ENCODE measurements at regions not wholly inside any gene's neighbourhood (a gene's known extent, or its start where the extent isn't known, plus 50 kb on each side); places are given as distances from the start of the nearest gene placed in this dataset.

DNA sequence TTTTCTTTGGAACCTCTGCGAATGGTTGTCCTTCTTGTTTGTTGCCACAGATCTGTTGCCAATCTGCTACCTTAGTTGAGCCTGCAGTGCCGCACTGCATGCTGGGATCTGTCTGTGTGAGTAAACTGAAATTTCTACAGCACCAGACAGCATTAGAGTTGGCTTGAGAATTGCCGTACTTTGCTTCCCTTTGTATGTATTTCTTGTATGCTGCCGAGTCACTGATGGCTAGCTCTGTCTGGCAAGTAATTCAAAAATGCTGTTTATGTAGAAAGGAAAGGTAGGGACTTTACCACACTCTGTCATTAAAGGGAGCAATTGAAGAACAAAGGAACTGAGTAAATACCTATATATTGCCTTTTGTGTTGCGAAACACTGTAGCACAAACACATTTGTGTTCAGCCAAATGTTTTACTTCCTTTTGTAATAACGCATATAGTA lies 857.4 kb downstream of the USP25 start:
- H3K4me3 ChIP-seq (ENCODE audit: low read length): peak overlapping the region; percentile 25
- DNase-seq (ENCODE audit: low read depth): peak; percentile 59
- TF ChIP-seq, protein P1, sequence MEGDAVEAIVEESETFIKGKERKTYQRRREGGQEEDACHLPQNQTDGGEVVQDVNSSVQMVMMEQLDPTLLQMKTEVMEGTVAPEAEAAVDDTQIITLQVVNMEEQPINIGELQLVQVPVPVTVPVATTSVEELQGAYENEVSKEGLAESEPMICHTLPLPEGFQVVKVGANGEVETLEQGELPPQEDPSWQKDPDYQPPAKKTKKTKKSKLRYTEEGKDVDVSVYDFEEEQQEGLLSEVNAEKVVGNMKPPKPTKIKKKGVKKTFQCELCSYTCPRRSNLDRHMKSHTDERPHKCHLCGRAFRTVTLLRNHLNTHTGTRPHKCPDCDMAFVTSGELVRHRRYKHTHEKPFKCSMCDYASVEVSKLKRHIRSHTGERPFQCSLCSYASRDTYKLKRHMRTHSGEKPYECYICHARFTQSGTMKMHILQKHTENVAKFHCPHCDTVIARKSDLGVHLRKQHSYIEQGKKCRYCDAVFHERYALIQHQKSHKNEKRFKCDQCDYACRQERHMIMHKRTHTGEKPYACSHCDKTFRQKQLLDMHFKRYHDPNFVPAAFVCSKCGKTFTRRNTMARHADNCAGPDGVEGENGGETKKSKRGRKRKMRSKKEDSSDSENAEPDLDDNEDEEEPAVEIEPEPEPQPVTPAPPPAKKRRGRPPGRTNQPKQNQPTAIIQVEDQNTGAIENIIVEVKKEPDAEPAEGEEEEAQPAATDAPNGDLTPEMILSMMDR (conservative IDR thresholded peaks at IDR 0.05; ENCODE audit: low read length): no peak

DNA sequence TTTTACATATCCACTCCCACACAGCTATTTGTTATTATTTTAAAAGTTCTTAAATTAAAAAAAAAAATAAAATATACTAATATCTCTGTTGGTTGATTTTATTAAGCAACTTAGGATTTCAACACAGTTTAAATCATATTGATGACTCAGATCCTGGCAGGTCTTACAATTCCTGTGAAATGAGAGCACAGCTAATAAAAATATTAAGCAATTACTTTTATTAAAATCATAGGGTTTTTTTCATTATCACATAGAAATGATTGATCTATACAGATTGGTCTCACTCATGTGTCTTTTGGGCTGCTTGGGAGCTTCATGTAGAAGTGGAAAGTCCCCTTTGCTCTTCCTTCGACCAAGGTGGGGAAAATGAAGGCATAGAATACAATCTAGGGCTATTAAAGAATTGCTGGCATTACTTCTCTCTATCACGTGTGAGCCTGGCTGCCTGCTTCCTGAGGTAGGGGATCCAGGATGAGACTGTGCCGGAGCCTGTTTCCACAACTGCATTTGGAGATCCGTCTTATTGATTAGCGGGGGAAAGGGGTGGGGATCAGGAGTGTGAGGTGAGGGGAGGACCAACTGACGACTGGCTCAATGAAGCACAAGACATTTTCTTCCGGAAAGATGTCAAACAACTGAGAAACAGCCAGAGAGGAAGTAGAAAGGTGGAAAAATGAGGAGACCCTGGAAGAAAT lies 858.0 kb downstream of the USP25 start:
- TF ChIP-seq, protein P1 (conservative IDR thresholded peaks at IDR 0.05; ENCODE audit: low read length): no peak
- H3K4me3 ChIP-seq (ENCODE audit: low read length): peak overlapping the region; percentile 59
- DNase-seq (ENCODE audit: low read depth): peak; percentile 77

DNA sequence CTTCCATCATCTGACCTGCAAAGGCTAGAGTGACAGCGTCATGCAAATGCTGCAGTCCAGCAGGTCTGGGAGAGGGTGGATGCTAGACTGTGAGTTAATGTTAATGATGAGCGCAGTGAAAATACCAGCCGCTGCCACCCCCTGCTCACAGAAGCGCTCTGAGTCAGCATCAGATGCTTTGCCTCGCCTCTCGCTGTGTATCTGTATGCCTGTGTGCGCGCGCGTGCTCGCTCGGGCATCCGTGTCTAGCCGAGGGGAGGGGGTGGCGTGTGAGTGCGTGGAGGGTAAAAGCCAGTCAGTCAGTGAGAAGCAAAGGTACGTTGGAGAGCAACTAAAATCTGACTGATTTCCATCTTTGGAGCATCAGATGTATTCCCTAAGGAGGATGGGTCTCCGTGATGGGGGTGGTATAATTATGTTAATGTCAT lies 858.7 kb downstream of the USP25 start:
- TF ChIP-seq, protein P1 (conservative IDR thresholded peaks at IDR 0.05; ENCODE audit: low read length): no peak
- peak overlapping the region; percentile 59 for H3K4me3 ChIP-seq (ENCODE audit: low read length)
- DNase-seq (ENCODE audit: low read depth): peak; percentile 70

DNA sequence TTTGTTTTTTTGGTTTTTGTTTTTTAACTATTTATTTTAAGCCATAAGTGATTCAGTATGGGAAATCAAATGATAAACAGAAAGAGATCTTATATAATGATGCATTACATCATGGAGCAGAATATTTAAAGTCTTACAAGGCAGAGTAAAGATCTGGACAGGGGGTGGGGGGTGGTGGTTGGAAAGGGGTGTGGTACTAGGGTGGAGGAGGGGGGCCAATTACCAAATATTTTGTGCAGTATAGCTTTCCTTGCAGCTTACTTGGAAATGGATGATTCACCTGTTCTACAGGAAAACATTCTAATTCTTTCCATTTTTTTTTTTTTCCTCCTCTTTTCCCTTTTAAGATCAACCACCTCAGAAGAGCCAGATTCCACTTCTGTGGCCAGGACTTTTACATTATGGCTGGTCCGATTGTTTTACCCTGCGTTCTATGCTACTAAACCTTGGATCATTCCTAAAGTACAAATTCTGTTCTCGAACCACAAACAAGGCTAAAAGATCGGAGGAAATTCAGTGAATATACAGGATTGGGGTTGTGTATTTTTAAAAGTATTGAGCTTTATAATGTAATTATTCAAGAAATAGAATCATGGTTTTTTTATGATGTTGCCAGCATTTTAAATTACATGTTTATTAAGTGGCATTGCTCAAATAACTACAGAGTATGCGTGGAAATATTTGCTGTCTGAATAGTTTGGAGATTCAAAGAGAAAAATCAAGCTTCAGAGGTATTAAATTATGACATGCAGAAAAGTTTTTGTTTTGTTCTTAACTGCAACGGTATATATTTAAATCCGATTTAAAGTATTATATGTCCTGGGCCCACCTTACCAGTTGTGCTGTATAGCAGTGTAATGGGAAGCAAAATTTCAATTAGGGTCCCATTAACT lies 859.5 kb downstream of the USP25 start:
- peak overlapping the region; percentile 59 for H3K4me3 ChIP-seq (ENCODE audit: low read length)
- TF ChIP-seq, protein P1 (conservative IDR thresholded peaks at IDR 0.05; ENCODE audit: low read length): no peak
- DNase-seq (ENCODE audit: low read depth): no peak

DNA sequence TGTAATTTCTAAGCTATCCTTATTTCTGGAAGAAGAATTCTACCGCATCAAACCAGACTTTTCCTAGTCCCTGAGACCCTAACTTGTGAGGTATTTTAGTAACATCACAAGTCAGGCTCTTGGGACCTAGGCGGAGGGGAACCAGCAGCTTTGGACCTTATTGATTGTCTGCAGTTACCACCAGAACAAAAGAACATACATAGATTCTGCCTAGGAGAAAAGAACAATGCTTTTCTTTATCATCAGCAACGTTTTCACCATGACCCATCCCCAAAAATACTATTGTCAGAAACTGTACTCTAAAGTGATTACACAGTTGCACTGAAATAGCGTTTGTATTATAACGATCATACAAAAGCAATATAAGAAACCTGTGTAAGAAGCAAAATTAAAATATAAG lies 860.4 kb downstream of the USP25 start:
- TF ChIP-seq, protein P1 (conservative IDR thresholded peaks at IDR 0.05; ENCODE audit: low read length): no peak
- no peak overlapping the region for H3K4me3 ChIP-seq (ENCODE audit: low read length)
- no peak for DNase-seq (ENCODE audit: low read depth)

DNA sequence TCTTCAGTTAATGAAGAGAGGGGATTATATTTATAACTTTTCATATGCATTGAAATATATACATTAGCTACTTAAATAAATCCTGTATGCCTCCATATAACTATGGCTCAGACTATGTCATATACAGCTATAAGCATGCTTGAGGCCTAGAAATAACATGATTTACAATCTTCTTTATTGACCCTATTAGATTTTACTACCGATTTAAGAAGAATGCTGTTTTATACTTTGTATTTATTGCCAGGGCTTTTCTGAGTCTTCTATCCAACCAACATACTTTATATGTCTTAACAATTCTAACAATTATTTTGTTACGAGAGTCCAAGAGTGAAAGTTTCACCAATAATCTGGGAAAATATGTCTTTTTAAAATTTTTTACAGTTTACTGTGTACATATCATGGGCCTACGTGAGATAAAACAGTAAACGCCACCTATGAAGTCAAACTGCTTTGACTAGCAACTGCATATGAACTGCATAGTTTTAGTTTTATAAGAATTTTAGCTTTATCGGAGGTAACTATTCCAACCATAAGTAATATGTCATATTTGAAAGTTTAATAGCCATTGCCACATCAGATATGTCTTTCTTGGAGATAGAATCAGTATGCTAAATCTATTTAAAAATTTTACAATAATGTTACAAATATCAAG lies 861.0 kb downstream of the USP25 start:
- no peak for DNase-seq (ENCODE audit: low read depth)
- TF ChIP-seq, protein P1 (conservative IDR thresholded peaks at IDR 0.05; ENCODE audit: low read length): no peak
- H3K4me3 ChIP-seq (ENCODE audit: low read length): no peak overlapping the region

Data from AG10803 (cell line).